ENCODE measurements at regions not wholly inside any gene's neighbourhood (a gene's known extent, or its start where the extent isn't known, plus 50 kb on each side); places are given as distances from the start of the nearest gene placed in this dataset.

- no peak for DNase-seq (ENCODE audit: low read depth in 1 of 2, low spot score in 1 of 2)
- no peak for TF ChIP-seq JUND (IDR thresholded peaks at IDR 0.05; ENCODE audit: low read depth)
- in situ Hi-C loops (cut with HindIII; ENCODE audit: low pct_unique_long_range_greater_than_20kb, low sequenced_read_pairs): no loop called here
Measured at GRCh38 chr5:44511596-44511995, 122.4 kb upstream of the FGF10 start.

GRCh38 chr5:44506561-44506960, 117.3 kb upstream of the FGF10 start:
- DNase-seq (ENCODE audit: low read depth in 1 of 2, low spot score in 1 of 2): no peak
- no peak for TF ChIP-seq JUND (IDR thresholded peaks at IDR 0.05; ENCODE audit: low read depth)
- in situ Hi-C loops (cut with HindIII; ENCODE audit: low pct_unique_long_range_greater_than_20kb, low sequenced_read_pairs): no loop called here

- in situ Hi-C loops (cut with HindIII; ENCODE audit: low pct_unique_long_range_greater_than_20kb, low sequenced_read_pairs): no loop called here
- DNase-seq (ENCODE audit: low read depth in 1 of 2, low spot score in 1 of 2): no peak
- TF ChIP-seq JUND (IDR thresholded peaks at IDR 0.05; ENCODE audit: low read depth): no peak
Measured at GRCh38 chr5:44499381-44499780, 110.2 kb upstream of the FGF10 start.

DNA sequence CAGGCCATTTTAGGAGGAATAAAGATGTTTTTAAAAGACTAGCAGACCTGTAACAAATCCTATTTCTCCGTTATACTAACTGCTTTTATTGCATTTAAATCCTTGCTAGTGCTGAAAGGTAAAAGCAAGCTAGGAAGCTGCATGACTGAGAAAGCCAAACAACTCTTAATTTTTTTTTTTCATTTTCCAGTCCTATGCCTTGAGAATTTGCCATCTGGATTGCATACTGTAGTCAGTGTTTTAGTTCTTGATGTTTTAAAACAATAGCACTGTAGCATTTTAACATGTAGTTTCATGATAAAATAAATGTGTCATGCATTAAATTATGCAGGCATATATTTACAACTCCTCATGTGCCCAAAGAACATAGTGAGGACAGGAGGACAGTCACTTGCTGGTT, 108.4 kb upstream of the FGF10 start:
- no peak for TF ChIP-seq JUND (IDR thresholded peaks at IDR 0.05; ENCODE audit: low read depth)
- no peak for DNase-seq (ENCODE audit: low read depth in 1 of 2, low spot score in 1 of 2)
- in situ Hi-C loops (cut with HindIII; ENCODE audit: low pct_unique_long_range_greater_than_20kb, low sequenced_read_pairs): no loop called here

GRCh38 chr5:44495280-44495679, 106.1 kb upstream of the FGF10 start:
- no peak for DNase-seq (ENCODE audit: low read depth in 1 of 2, low spot score in 1 of 2)
- in situ Hi-C loops (cut with HindIII; ENCODE audit: low pct_unique_long_range_greater_than_20kb, low sequenced_read_pairs): no loop called here
- no peak for TF ChIP-seq JUND (IDR thresholded peaks at IDR 0.05; ENCODE audit: low read depth)

DNA sequence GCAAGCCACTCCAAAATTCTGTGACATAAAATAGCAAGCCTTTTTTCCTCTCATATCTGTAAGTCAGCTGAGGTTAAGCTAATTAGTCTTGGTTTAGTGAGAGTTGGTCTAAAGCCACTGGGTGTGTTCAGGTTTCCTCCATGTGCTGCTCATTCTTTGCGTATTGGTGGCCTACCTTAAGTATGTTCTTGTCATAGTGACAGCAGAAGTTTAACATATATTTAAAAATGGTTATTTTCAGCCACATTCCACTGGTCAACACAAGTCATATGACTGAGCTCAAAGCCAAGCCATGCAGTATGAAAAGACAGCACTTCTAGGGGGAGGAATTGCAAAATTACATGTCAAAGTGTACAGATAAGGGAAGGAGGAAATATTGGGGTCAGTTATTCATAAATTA, 100.5 kb upstream of the FGF10 start:
- DNase-seq (ENCODE audit: low read depth in 1 of 2, low spot score in 1 of 2): no peak
- no peak for TF ChIP-seq JUND (IDR thresholded peaks at IDR 0.05; ENCODE audit: low read depth)
- in situ Hi-C loops (cut with HindIII; ENCODE audit: low pct_unique_long_range_greater_than_20kb, low sequenced_read_pairs): no loop called here

DNA sequence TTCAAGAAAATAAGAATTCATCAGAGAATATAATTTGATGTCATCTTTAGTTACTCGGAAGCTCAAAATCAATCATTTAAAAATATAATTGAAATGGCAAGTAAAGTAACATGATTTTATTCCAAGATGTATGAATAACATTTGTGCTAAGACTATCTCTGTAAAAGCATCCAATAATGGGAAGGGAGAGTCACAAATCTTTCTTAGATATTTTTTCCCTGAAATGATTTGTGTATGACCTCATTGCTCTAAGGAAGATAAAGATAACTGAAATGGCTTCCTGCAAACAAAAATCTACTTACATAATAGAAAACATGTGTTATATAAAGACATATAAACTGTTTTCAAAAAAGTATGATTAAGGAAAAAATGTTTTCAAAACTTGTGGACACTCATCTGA, 97.4 kb upstream of the FGF10 start:
- no peak for DNase-seq (ENCODE audit: low read depth in 1 of 2, low spot score in 1 of 2)
- in situ Hi-C loops (cut with HindIII; ENCODE audit: low pct_unique_long_range_greater_than_20kb, low sequenced_read_pairs): no loop called here
- TF ChIP-seq JUND (IDR thresholded peaks at IDR 0.05; ENCODE audit: low read depth): no peak

DNA sequence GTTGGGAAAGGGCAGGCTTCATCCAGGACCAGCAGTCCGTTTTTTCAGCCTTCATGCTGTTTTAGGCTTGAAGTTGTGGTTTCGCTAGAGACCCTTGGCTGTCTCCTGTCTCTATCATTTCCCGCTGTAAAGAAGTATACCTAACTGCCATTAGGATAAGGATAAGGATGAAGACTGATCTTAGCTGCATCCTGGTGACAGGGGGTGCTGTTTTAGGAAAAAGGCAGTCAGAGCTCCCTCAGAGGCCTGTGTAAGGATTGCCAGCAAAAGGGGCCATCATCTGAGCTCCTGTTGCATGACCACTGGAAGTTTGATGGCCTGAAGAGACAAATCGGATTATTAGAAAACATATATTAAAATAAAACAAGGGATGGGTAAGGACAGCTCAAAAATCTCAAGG, 64.8 kb upstream of the FGF10 start:
- TF ChIP-seq JUND (IDR thresholded peaks at IDR 0.05; ENCODE audit: low read depth): no peak
- no peak for DNase-seq (ENCODE audit: low read depth in 1 of 2, low spot score in 1 of 2)
- in situ Hi-C loops (cut with HindIII; ENCODE audit: low pct_unique_long_range_greater_than_20kb, low sequenced_read_pairs): no loop called here

DNA sequence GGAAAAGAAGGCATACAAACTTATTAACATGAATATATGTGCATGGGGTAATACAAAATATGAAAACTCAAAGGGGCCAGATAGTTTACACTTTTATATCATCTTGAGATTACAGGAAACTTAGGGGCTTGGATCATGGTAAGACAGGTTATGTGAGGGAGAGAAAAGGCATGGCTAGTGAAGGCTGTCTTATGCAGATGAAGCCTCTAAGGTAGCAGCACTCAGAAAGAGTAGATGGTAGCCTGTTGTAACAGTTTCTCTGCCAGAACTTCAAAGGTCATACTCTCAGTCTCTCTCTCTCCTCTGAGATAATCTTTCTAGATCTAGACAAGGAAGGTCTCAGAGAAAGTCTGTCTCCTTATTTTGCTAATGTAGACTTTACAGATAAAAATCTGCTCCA, 57.2 kb upstream of the FGF10 start:
- DNase-seq (ENCODE audit: low read depth in 1 of 2, low spot score in 1 of 2): no peak
- TF ChIP-seq JUND (IDR thresholded peaks at IDR 0.05; ENCODE audit: low read depth): no peak
- in situ Hi-C loops (cut with HindIII; ENCODE audit: low pct_unique_long_range_greater_than_20kb, low sequenced_read_pairs): no loop called here

DNA sequence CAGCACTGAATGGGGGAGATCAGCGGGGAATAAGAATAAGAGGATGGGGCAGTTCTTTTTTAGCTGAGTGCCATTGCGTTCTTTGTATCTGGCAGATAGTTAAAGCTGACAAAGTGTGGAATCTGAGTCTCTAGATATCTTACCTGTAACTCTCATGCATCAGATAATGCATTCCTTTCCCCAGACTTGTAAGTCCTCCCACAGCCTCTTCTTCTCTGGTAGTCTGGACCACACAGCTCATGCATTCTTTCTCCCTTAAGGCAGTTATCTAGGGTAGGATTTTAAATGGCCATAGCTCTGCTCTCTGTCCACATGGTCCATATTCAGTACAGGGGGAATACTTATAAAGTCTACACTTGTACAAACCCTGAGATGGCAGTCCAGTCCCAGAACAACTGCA, 54.0 kb upstream of the FGF10 start:
- DNase-seq (ENCODE audit: low read depth in 1 of 2, low spot score in 1 of 2): no peak
- in situ Hi-C loops (cut with HindIII; ENCODE audit: low pct_unique_long_range_greater_than_20kb, low sequenced_read_pairs): no loop called here
- TF ChIP-seq JUND (IDR thresholded peaks at IDR 0.05; ENCODE audit: low read depth): no peak

DNA sequence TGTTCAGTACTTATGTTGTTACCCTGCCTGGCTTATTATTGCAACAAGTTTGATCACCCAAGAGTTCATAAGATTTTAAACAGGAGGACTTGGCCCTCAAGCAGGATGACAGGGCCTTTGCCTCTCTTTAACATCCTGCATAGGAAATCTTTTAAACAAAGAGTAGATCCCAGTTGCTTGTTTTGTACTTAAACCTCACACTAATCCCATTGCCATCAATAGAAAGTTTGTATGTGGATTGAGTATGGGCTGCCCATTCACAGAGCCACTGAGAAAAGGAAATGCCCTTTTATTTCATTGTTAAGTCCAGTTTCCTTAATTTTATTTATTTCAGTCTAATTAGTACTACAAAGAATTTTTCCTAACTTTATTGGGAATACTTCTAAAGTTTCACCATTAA, 52.2 kb upstream of the FGF10 start:
- in situ Hi-C loops (cut with HindIII; ENCODE audit: low pct_unique_long_range_greater_than_20kb, low sequenced_read_pairs): no loop called here
- no peak for TF ChIP-seq JUND (IDR thresholded peaks at IDR 0.05; ENCODE audit: low read depth)
- DNase-seq (ENCODE audit: low read depth in 1 of 2, low spot score in 1 of 2): no peak

- DNase-seq (ENCODE audit: low read depth in 1 of 2, low spot score in 1 of 2): no peak
- in situ Hi-C loops (cut with HindIII; ENCODE audit: low pct_unique_long_range_greater_than_20kb, low sequenced_read_pairs): no loop called here
- TF ChIP-seq JUND (IDR thresholded peaks at IDR 0.05; ENCODE audit: low read depth): no peak
Measured at GRCh38 chr5:44440186-44440585, 51.0 kb upstream of the FGF10 start.

Measured in T47D (cell line).